Parathyroid adenoma (tissue), 2 donors: ENCODE measurements at regions not wholly inside any gene's neighbourhood (a gene's known extent, or its start where the extent isn't known, plus 50 kb on each side); places are given as distances from the start of the nearest gene placed in this dataset.

Source experiments
- H2AFZ ChIP-seq: fragments of 300-600 bp; sonication (generic); one replicate; pipeline ENCODE4 v1.7.0; 2017; ENCODE audit warnings: antibody characterized with exemption, mild to moderate bottlenecking
- H3K27ac ChIP-seq: fragments of 300-600 bp; sonication (generic); one replicate; pipeline ENCODE4 v1.7.0; 2017
- H3K27me3 ChIP-seq: fragments of 300-600 bp; sonication (generic); one replicate; pipeline ENCODE4 v1.7.0; 2017; ENCODE audit warnings: low read length; ENCODE audit not compliant: control insufficient read depth, insufficient read depth
- H3K36me3 ChIP-seq: fragments of 300-600 bp; sonication (generic); one replicate; pipeline ENCODE4 v1.7.0; 2017; ENCODE audit warnings: low read length; ENCODE audit not compliant: control insufficient read depth, insufficient read depth
- H3K4me1 ChIP-seq: fragments of 300-600 bp; sonication (generic); one replicate; pipeline ENCODE4 v1.7.0; 2017; ENCODE audit warnings: control low read depth
- H3K4me2 ChIP-seq: fragments of 300-600 bp; sonication (generic); one replicate; pipeline ENCODE4 v1.7.0; 2017; ENCODE audit warnings: low read length
- H3K4me3 ChIP-seq: fragments of 300-600 bp; sonication (generic); one replicate; pipeline ENCODE4 v1.7.0; 2017; ENCODE audit warnings: low read depth, low read length
- H3K79me2 ChIP-seq: fragments of 300-600 bp; sonication (generic); one replicate; pipeline ENCODE4 v1.7.0; 2017; ENCODE audit warnings: control low read depth
- H3K9ac ChIP-seq: fragments of 300-600 bp; sonication (generic); one replicate; pipeline ENCODE4 v1.7.0; 2017; ENCODE audit warnings: mild to moderate bottlenecking
- H3K9me3 ChIP-seq: fragments of 300-600 bp; sonication (generic); one replicate; pipeline ENCODE4 v1.7.0; 2017; ENCODE audit warnings: low read length; ENCODE audit not compliant: control insufficient read depth
- TF ChIP-seq, protein P1 (sequence below): fragments of 300-600 bp; sonication (generic); IDR thresholded peaks from one replicate; pipeline ENCODE4 v1.7.0; 2017; ENCODE audit warnings: antibody characterized with exemption, mild to moderate bottlenecking
- donor health status: primary hyperparathyroidism.

DNA sequence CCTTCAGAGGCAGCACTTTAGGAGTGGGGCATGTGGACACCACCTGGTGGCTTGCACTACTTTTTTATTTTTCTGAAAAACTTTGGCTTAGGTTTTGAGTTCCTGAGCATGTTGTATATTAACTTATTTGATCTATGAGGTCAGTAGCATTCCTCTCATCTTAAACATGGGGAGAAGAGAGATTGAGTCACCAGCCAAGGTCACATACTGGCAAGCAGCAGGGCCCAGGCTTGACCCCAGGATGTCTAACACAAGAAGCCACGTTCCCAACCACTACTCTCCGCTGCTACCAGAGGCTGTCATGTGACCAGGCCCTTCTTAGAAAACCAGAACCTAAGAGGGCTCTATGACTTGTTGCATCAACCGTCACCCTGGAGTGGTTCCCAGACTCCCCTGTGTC is 210.3 kb upstream of the GPR26 start:
- Histone ChIP-seq H3K79me2 (no peaks in the 10 kb centered on the region), H3K4me2 (no peak overlapping the region), H3K4me3 (no peak overlapping the region), H3K27me3 (no peaks in the 10 kb centered on the region), H3K9me3 (no peaks in the 10 kb centered on the region), H3K27ac (no peak overlapping the region), H3K4me1 (no peaks in the 10 kb centered on the region), H3K36me3 (no peaks in the 10 kb centered on the region), H3K9ac (no peak overlapping the region), H2AFZ (no peak overlapping the region)
- TF ChIP-seq, protein P1, sequence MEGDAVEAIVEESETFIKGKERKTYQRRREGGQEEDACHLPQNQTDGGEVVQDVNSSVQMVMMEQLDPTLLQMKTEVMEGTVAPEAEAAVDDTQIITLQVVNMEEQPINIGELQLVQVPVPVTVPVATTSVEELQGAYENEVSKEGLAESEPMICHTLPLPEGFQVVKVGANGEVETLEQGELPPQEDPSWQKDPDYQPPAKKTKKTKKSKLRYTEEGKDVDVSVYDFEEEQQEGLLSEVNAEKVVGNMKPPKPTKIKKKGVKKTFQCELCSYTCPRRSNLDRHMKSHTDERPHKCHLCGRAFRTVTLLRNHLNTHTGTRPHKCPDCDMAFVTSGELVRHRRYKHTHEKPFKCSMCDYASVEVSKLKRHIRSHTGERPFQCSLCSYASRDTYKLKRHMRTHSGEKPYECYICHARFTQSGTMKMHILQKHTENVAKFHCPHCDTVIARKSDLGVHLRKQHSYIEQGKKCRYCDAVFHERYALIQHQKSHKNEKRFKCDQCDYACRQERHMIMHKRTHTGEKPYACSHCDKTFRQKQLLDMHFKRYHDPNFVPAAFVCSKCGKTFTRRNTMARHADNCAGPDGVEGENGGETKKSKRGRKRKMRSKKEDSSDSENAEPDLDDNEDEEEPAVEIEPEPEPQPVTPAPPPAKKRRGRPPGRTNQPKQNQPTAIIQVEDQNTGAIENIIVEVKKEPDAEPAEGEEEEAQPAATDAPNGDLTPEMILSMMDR: no peak

DNA sequence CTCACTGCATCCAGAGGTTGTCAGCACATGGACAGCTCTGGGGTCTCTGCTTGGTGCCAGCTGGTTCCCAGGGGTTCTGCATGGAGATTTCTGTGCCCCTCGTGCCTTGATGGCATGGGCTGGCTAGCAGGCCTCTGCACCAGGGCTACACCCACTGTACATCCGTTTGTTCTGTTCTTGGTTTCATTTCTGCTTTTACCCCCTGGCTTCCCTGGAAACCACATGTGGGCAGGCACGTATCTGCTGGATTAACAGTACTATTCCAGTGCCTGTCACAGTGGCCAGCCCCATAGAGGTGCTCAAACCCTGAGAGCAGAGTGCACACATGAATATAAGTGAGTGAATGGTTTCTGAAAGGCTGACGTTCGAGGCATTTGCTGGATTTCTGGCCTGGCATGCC is 207.2 kb upstream of the GPR26 start:
- no peak overlapping the region for H3K27ac ChIP-seq
- H3K4me3 ChIP-seq: no peak overlapping the region
- TF ChIP-seq, protein P1: no peak
- H2AFZ ChIP-seq: no peak overlapping the region
- H3K4me2 ChIP-seq: no peak overlapping the region
- no peaks in the 10 kb centered on the region for H3K79me2 ChIP-seq
- no peaks in the 10 kb centered on the region for H3K27me3 ChIP-seq
- H3K4me1 ChIP-seq: no peaks in the 10 kb centered on the region
- no peaks in the 10 kb centered on the region for H3K9me3 ChIP-seq
- no peaks in the 10 kb centered on the region for H3K36me3 ChIP-seq
- H3K9ac ChIP-seq: no peak overlapping the region

GRCh38 chr10:123459371-123460091 is 206.6 kb upstream of the GPR26 start:
- Histone ChIP-seq H3K79me2 (no peaks in the 10 kb centered on the region), H3K27ac (no peak overlapping the region), H3K4me3 (no peak overlapping the region), H3K4me1 (no peaks in the 10 kb centered on the region), H3K9ac (no peak overlapping the region), H3K9me3 (no peaks in the 10 kb centered on the region), H3K36me3 (no peaks in the 10 kb centered on the region), H3K4me2 (no peak overlapping the region), H2AFZ (no peak overlapping the region), H3K27me3 (no peaks in the 10 kb centered on the region)
- TF ChIP-seq, protein P1: no peak

DNA sequence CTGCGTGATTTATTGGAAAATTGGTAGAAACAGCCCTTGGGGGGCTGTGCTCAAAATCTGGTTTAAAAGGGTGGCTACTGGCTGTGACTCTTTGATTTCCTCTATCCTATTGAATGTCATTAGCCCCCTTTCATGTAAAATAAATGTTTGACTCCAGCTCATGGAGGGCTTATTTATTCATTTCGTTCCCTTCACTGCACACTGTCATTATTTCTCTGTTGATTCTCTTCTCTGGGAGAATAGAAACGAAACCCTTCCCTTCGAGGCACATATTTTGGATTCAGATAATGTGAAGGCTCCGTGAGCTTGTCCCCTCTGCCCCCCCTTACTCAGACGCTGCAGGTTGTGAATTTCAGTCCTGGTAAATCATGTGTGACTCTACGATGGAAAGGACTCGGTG is 203.9 kb upstream of the GPR26 start:
- Histone ChIP-seq H3K79me2 (no peaks in the 10 kb centered on the region), H3K36me3 (no peaks in the 10 kb centered on the region), H3K9ac (no peak overlapping the region), H3K27me3 (no peaks in the 10 kb centered on the region), H3K9me3 (no peaks in the 10 kb centered on the region), H3K4me3 (no peak overlapping the region), H2AFZ (no peak overlapping the region), H3K4me1 (no peaks in the 10 kb centered on the region), H3K27ac (no peak overlapping the region), H3K4me2 (no peak overlapping the region)
- TF ChIP-seq, protein P1: no peak

GRCh38 chr10:123462756-123463155 is 203.4 kb upstream of the GPR26 start:
- no peak overlapping the region for H2AFZ ChIP-seq
- no peak overlapping the region for H3K4me2 ChIP-seq
- TF ChIP-seq, protein P1: no peak
- no peaks in the 10 kb centered on the region for H3K79me2 ChIP-seq
- no peaks in the 10 kb centered on the region for H3K27me3 ChIP-seq
- H3K9me3 ChIP-seq: no peaks in the 10 kb centered on the region
- H3K4me1 ChIP-seq: no peaks in the 10 kb centered on the region
- no peak overlapping the region for H3K27ac ChIP-seq
- H3K36me3 ChIP-seq: no peaks in the 10 kb centered on the region
- H3K4me3 ChIP-seq: no peak overlapping the region
- no peak overlapping the region for H3K9ac ChIP-seq
